Panc1 (cell line): ENCODE measurements at regions not wholly inside any gene's neighbourhood (a gene's known extent, or its start where the extent isn't known, plus 50 kb on each side); places are given as distances from the start of the nearest gene placed in this dataset.

Source experiments
- POLR2AphosphoS5 ChIP-seq: IDR thresholded peaks from 2 replicates; pipeline ENCODE4 v1.6.1; 2012; ENCODE audit warnings: mild to moderate bottlenecking, low read depth, low read length, moderate library complexity
- SIN3A ChIP-seq: IDR thresholded peaks from 2 replicates; pipeline ENCODE4 v1.6.1; 2012; ENCODE audit warnings: low read depth, mild to moderate bottlenecking, low read length, moderate library complexity, borderline replicate concordance; ENCODE audit not compliant: insufficient read depth
- TCF7L2 ChIP-seq: IDR thresholded peaks from 2 replicates; pipeline ENCODE4 v1.6.1; 2011; ENCODE audit warnings: mild to moderate bottlenecking, low read depth, low read length, inconsistent platforms
- TF ChIP-seq, protein P1 (sequence below): fragments of 450-650 bp; IDR thresholded peaks from 2 replicates; pipeline ENCODE4 v1.5.1; 2017; ENCODE audit warnings: mild to moderate bottlenecking

DNA sequence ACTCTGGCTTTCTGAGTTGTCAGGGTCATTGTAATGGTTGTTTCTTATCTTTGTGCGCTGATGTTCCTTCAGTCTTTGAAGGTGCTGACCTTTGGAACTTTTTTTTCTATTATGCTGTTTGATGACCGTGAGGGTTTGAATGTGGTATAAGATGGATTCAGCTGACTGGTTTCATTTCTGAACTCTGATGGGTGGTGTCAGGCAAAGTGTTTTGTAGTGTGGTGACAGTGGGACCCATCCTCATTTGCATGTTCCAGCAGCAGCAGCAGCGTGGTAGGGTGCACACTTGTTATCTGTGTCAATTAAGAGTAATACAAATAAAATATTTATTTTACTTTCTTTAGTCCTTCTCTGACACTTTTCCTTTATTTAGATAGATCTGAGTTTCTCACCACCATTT lies 227.7 kb upstream of the PRR16 start:
- TF ChIP-seq, protein P1, sequence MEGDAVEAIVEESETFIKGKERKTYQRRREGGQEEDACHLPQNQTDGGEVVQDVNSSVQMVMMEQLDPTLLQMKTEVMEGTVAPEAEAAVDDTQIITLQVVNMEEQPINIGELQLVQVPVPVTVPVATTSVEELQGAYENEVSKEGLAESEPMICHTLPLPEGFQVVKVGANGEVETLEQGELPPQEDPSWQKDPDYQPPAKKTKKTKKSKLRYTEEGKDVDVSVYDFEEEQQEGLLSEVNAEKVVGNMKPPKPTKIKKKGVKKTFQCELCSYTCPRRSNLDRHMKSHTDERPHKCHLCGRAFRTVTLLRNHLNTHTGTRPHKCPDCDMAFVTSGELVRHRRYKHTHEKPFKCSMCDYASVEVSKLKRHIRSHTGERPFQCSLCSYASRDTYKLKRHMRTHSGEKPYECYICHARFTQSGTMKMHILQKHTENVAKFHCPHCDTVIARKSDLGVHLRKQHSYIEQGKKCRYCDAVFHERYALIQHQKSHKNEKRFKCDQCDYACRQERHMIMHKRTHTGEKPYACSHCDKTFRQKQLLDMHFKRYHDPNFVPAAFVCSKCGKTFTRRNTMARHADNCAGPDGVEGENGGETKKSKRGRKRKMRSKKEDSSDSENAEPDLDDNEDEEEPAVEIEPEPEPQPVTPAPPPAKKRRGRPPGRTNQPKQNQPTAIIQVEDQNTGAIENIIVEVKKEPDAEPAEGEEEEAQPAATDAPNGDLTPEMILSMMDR: no peak
- TF ChIP-seq POLR2AphosphoS5: no peak
- no peak for TF ChIP-seq TCF7L2
- TF ChIP-seq SIN3A: no peak
